Esophagus squamous epithelium (tissue), 4 donors: ENCODE measurements at regions not wholly inside any gene's neighbourhood (a gene's known extent, or its start where the extent isn't known, plus 50 kb on each side); places are given as distances from the start of the nearest gene placed in this dataset.

Experiments
- POLR2A ChIP-seq, 4 donors: fragments of 450-650 bp; IDR thresholded peaks; one replicate each; pipeline ENCODE4 v1.6.1; 2017; ENCODE audit warnings: antibody characterized with exemption in 4 of 4, mild to moderate bottlenecking in 4 of 4, moderate library complexity in 3 of 4
- TF ChIP-seq, protein P1 (sequence below), 6 experiments: fragments of 450-650 bp in 4 of 6; fragments of 200-600 bp in 2 of 6; sonication (generic) in 2 of 6; IDR thresholded peaks; one replicate each; pipeline ENCODE4 v1.5.1; 2016 to 2019; ENCODE audit warnings: antibody characterized with exemption in 6 of 6, mild to moderate bottlenecking in 4 of 6, moderate library complexity in 4 of 6

DNA sequence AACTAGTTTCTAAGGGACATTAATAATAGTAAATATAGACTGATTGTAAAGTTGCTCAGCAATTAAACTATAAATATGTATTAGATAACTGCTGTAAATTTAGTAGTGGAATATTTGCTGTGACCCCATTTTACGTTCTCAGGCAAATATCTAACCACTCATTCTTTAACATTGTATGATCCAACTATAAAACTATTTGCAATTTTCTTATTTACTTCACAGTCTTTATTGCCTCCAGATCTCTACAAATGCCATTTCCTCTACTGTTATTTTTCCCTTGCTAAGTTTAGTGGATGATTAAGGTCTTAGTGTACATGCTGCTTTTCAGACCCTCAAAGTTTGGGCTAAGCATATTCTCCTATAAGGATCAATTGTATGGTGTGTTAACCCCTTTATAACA lies 526.2 kb upstream of the ST8SIA4 start:
- TF ChIP-seq, protein P1, sequence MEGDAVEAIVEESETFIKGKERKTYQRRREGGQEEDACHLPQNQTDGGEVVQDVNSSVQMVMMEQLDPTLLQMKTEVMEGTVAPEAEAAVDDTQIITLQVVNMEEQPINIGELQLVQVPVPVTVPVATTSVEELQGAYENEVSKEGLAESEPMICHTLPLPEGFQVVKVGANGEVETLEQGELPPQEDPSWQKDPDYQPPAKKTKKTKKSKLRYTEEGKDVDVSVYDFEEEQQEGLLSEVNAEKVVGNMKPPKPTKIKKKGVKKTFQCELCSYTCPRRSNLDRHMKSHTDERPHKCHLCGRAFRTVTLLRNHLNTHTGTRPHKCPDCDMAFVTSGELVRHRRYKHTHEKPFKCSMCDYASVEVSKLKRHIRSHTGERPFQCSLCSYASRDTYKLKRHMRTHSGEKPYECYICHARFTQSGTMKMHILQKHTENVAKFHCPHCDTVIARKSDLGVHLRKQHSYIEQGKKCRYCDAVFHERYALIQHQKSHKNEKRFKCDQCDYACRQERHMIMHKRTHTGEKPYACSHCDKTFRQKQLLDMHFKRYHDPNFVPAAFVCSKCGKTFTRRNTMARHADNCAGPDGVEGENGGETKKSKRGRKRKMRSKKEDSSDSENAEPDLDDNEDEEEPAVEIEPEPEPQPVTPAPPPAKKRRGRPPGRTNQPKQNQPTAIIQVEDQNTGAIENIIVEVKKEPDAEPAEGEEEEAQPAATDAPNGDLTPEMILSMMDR (IDR thresholded peaks at IDR 0.05), result no peak
- TF ChIP-seq POLR2A (IDR thresholded peaks at IDR 0.05), result no peak
